ENCODE measurements at regions not wholly inside any gene's neighbourhood (a gene's known extent, or its start where the extent isn't known, plus 50 kb on each side); places are given as distances from the start of the nearest gene placed in this dataset.

GRCh38 chr12:67525617-67525884 is 123.0 kb upstream of the DYRK2 start:
- CTCF ChIA-PET = no interaction called here
- H3K79me2 ChIP-seq (ENCODE audit: control insufficient read depth, insufficient read depth, low read length) = no peaks in the 10 kb centered on the region
- dilution Hi-C loops (cut with MboI; ENCODE audit: extremely low pct_ligation_motif_present, low sequenced_read_pairs) = no loop called here
- H3K4me1 ChIP-seq (ENCODE audit: control insufficient read depth, extremely low read depth, insufficient read depth, low read length) = no peaks in the 10 kb centered on the region
- POLR2A ChIA-PET = no interaction called here
- H4K20me1 ChIP-seq (replicated peaks; ENCODE audit: control insufficient read depth, extremely low read depth, insufficient read depth, low read length) = no peaks in the 10 kb centered on the region
- no peaks in the 10 kb centered on the region for H3K27me3 ChIP-seq (ENCODE audit: control insufficient read depth in 2 of 2, insufficient read depth in 2 of 2, low read length in 2 of 2)
- H3K36me3 ChIP-seq (ENCODE audit: control insufficient read depth in 2 of 2, extremely low read depth in 1 of 2, insufficient read depth in 2 of 2, low read length in 2 of 2) = no peaks in the 10 kb centered on the region
- FAIRE-seq (no peak), DNase-seq (ENCODE audit: low read depth, low spot score) (no peak)
- H3K27ac ChIP-seq (ENCODE audit: insufficient read depth, low read depth, low read length) = no peak overlapping the region
- no TSS peak for BruUV-seq (replicated peaks)
- H3K9me3 ChIP-seq (replicated peaks; ENCODE audit: control insufficient read depth, insufficient read depth, low read length) = no peaks in the 10 kb centered on the region
- TF ChIP-seq MAX (IDR thresholded peaks at IDR 0.05; ENCODE audit: insufficient read depth, insufficient read length) (no peak), MYC (IDR thresholded peaks at IDR 0.05; ENCODE audit: low read depth, low read length) (no peak), FOS (IDR thresholded peaks at IDR 0.05; ENCODE audit: borderline replicate concordance, insufficient read depth, low read length) (no peak), JUN (IDR thresholded peaks at IDR 0.05; ENCODE audit: borderline replicate concordance, insufficient read depth, insufficient read length, low read depth) (no peak), EZH2 (IDR thresholded peaks at IDR 0.05; ENCODE audit: borderline replicate concordance, low read depth, low read length, severe bottlenecking) (no peak), GATA2 (IDR thresholded peaks at IDR 0.05; ENCODE audit: insufficient read depth, insufficient read length, low read depth, low read length) (no peak), CTCF (IDR thresholded peaks at IDR 0.05; ENCODE audit: extremely low read depth in 1 of 2, insufficient read depth in 1 of 2, low read depth in 1 of 2, low read length in 2 of 2) (no peak), POLR2AphosphoS5 (IDR thresholded peaks at IDR 0.05; ENCODE audit: insufficient read depth, low read depth, low read length) (no peak)
- no peak overlapping the region for H3K4me2 ChIP-seq (ENCODE audit: insufficient read depth, low read length)
- no peak overlapping the region for H3K9ac ChIP-seq (replicated peaks; ENCODE audit: extremely low read depth, insufficient read depth, low read length)
- intact Hi-C loops (cut with micrococcal nuclease) = no loop called here
- no peak overlapping the region for H3K4me3 ChIP-seq (replicated peaks in 1 of 3; ENCODE audit: insufficient read depth in 1 of 3, low read depth in 1 of 3, low read length in 3 of 3)
- no peaks in the 10 kb centered on the region for H3K9me1 ChIP-seq (replicated peaks; ENCODE audit: control insufficient read depth, extremely low read depth, insufficient read depth, low read length)
- H2AFZ ChIP-seq (ENCODE audit: low read depth, low read length) = no peak overlapping the region
